IMR-90 (cell line): ENCODE measurements at regions not wholly inside any gene's neighbourhood (a gene's known extent, or its start where the extent isn't known, plus 50 kb on each side); places are given as distances from the start of the nearest gene placed in this dataset.

Experiments
- ATAC-seq: fragments of 200-7000 bp; cut with Tn5 transposase; 2 replicates; pipeline ENCODE4 v1.9.1; 2020; ENCODE audit warnings: low read depth, mild to moderate bottlenecking, moderate library complexity
- BruUV-seq: library from RNA; stranded (reverse); fragments of 400-500 nt; replicated peaks from 2 replicates; lab custom pipeline; 2021; lab: Mats Ljungman, UMichigan
- CTCF ChIA-PET: fragments of 300-600 bp; formaldehyde crosslinking; extraction: SDS; loops from one replicate; lab custom pipeline; 2021; ENCODE audit warnings: antibody characterized with exemption; lab: Yijun Ruan, JAX
- POLR2A ChIA-PET: fragments of 300-600 bp; sonication (Branson Sonifier 250); formaldehyde crosslinking; loops from one replicate; lab custom pipeline; 2022; ENCODE audit warnings: antibody characterized with exemption; ENCODE audit not compliant: unreplicated experiment; lab: Charles Lee
- DNase-seq: peaks from one replicate; pipeline ENCODE4 v3.0.0; 2013
- H2AFZ ChIP-seq: replicated peaks from 2 replicates; pipeline ENCODE3; 2013; ENCODE audit warnings: low read length, mild to moderate bottlenecking; ENCODE audit not compliant: poor library complexity
- H2AK5ac ChIP-seq: 2 replicates; pipeline ENCODE4 v1.6.1; 2013; ENCODE audit warnings: low read depth, low read length, inconsistent platforms
- H2AK9ac ChIP-seq: replicated peaks from 2 replicates; pipeline ENCODE3; 2013; ENCODE audit warnings: mild to moderate bottlenecking, low read depth, low read length, moderate library complexity; ENCODE audit not compliant: poor library complexity
- H2BK120ac ChIP-seq: 2 replicates; pipeline ENCODE4 v1.6.1; 2013; ENCODE audit warnings: low read depth, low read length, inconsistent platforms
- H2BK15ac ChIP-seq: 3 replicates; pipeline ENCODE4 v1.6.1; 2013; ENCODE audit warnings: low read depth, low read length, inconsistent platforms
- H2BK20ac ChIP-seq: 2 replicates; pipeline ENCODE4 v1.6.1; 2013; ENCODE audit warnings: low read depth, mild to moderate bottlenecking, inconsistent platforms, low read length, moderate library complexity
- H2BK5ac ChIP-seq: 2 replicates; pipeline ENCODE4 v1.6.1; 2013; ENCODE audit warnings: mild to moderate bottlenecking, low read depth, low read length, inconsistent platforms; ENCODE audit not compliant: poor library complexity, severe bottlenecking
- H3K14ac ChIP-seq: replicated peaks from 2 replicates; pipeline ENCODE4 v1.6.1; 2013; ENCODE audit warnings: low read depth, low read length, inconsistent platforms
- H3K18ac ChIP-seq: 2 replicates; pipeline ENCODE4 v1.6.1; 2013; ENCODE audit warnings: low read depth, low read length, control low read depth
- H3K23ac ChIP-seq: 2 replicates; pipeline ENCODE4 v1.6.1; 2013; ENCODE audit warnings: low read depth, low read length, inconsistent platforms
- H3K27ac ChIP-seq: 2 replicates; pipeline ENCODE4 v1.5.1; 2013; ENCODE audit warnings: mild to moderate bottlenecking, control low read depth, low read length; ENCODE audit not compliant: insufficient read depth
- H3K27me3 ChIP-seq: 2 replicates; pipeline ENCODE4 v1.6.1; 2013; ENCODE audit warnings: low read length; ENCODE audit not compliant: control insufficient read depth, insufficient read depth
- H3K36me3 ChIP-seq: 2 replicates; pipeline ENCODE4 v1.6.1; 2013; ENCODE audit warnings: low read length, mixed read lengths; ENCODE audit not compliant: control insufficient read depth, insufficient read depth
- H3K4ac ChIP-seq: 2 replicates; pipeline ENCODE4 v1.6.1; 2013; ENCODE audit warnings: low read depth, low read length, inconsistent platforms
- H3K4me1 ChIP-seq: 2 replicates; pipeline ENCODE4 v1.6.1; 2013; ENCODE audit warnings: low read length, mixed read lengths; ENCODE audit not compliant: control insufficient read depth, insufficient read depth
- H3K4me2 ChIP-seq: 2 replicates; pipeline ENCODE4 v1.6.1; 2013; ENCODE audit warnings: low read depth, mild to moderate bottlenecking, control low read depth, low read length, moderate library complexity
- H3K4me3 ChIP-seq: 2 replicates; pipeline ENCODE4 v1.5.1; 2013; ENCODE audit warnings: low read depth, mild to moderate bottlenecking, control low read depth, low read length, moderate library complexity; ENCODE audit not compliant: insufficient read depth
- H3K56ac ChIP-seq: 2 replicates; pipeline ENCODE4 v1.6.1; 2013; ENCODE audit warnings: low read length, inconsistent platforms; ENCODE audit not compliant: insufficient read depth; ENCODE audit errors: extremely low read depth
- H3K79me1 ChIP-seq, 2 experiments: 2 replicates each; pipeline ENCODE4 v1.6.1; 2013; ENCODE audit warnings: low read length in 2 of 2, inconsistent platforms in 1 of 2, low read depth in 1 of 2
- H3K9ac ChIP-seq: 2 replicates; pipeline ENCODE4 v1.6.1; 2013; ENCODE audit warnings: low read depth, low read length, control low read depth
- H3K9me1 ChIP-seq: 2 replicates; pipeline ENCODE4 v1.6.1; 2013; ENCODE audit warnings: low read length, inconsistent platforms; ENCODE audit not compliant: insufficient read depth
- H3K9me3 ChIP-seq: 2 replicates; pipeline ENCODE4 v1.6.1; 2013; ENCODE audit warnings: low read length; ENCODE audit not compliant: control insufficient read depth, insufficient read depth
- H4K20me1 ChIP-seq: 2 replicates; pipeline ENCODE4 v1.6.1; 2013; ENCODE audit warnings: low read length, inconsistent platforms; ENCODE audit not compliant: insufficient read depth
- H4K5ac ChIP-seq: 2 replicates; pipeline ENCODE4 v1.6.1; 2013; ENCODE audit warnings: mild to moderate bottlenecking, low read depth, low read length, control low read depth
- H4K8ac ChIP-seq, 2 experiments: 2 replicates each; pipeline ENCODE4 v1.6.1; 2013; ENCODE audit warnings: low read depth in 2 of 2, low read length in 2 of 2, control low read depth in 1 of 2, inconsistent platforms in 1 of 2
- H4K91ac ChIP-seq: 2 replicates; pipeline ENCODE4 v1.6.1; 2013; ENCODE audit warnings: low read depth, low read length, inconsistent platforms; ENCODE audit not compliant: insufficient read depth
- CEBPB ChIP-seq: IDR thresholded peaks from 2 replicates; pipeline ENCODE4 v1.6.1; 2012; ENCODE audit warnings: low read depth, low read length, improper control_type of control experiment
- MAFK ChIP-seq: IDR thresholded peaks from 2 replicates; pipeline ENCODE4 v1.6.1; 2012; ENCODE audit warnings: low read depth, low read length, improper control_type of control experiment
- MAZ ChIP-seq: IDR thresholded peaks from 2 replicates; pipeline ENCODE4 v1.6.1; 2012; ENCODE audit warnings: low read depth, mild to moderate bottlenecking, low read length, improper control_type of control experiment, moderate library complexity, borderline replicate concordance
- WGBS, 2 experiments: methylation state at CpG; one replicate each; pipeline versions ENCODE4 v1.1.5 to v1.1.7; 2013; ENCODE audit warnings: missing lambda C conversion rate in 2 of 2; ENCODE audit not compliant: insufficient read length in 1 of 2; ENCODE audit errors: extremely low coverage in 2 of 2; 5-methylcytosine and 5-hydroxymethylcytosine counted together
- dilution Hi-C: fragments of 300-500 bp; cut with HindIII; formaldehyde crosslinking; loops from one replicate; pipeline ENCODE4 v1.14.3; 2018; ENCODE audit warnings: low sequenced_read_pairs; ENCODE audit not compliant: unreplicated experiment
- in situ Hi-C: fragments of 300-500 bp; cut with MboI; formaldehyde crosslinking; loops from 3 replicates; pipeline ENCODE4 v1.14.3; 2019; ENCODE audit warnings: low sequenced_read_pairs, inconsistent platforms, mixed read lengths
- intact Hi-C: fragments of 100-400 bp; cut with micrococcal nuclease; formaldehyde crosslinking; loops from 2 replicates; pipeline ENCODE4 v1.10.0; 2022
- TF ChIP-seq, protein P1 (sequence below): fragments of 150-350 bp; IDR thresholded peaks from 2 replicates; pipeline ENCODE4 v1.6.1; 2016; ENCODE audit warnings: low read depth, mild to moderate bottlenecking, low read length, moderate library complexity, borderline replicate concordance

DNA sequence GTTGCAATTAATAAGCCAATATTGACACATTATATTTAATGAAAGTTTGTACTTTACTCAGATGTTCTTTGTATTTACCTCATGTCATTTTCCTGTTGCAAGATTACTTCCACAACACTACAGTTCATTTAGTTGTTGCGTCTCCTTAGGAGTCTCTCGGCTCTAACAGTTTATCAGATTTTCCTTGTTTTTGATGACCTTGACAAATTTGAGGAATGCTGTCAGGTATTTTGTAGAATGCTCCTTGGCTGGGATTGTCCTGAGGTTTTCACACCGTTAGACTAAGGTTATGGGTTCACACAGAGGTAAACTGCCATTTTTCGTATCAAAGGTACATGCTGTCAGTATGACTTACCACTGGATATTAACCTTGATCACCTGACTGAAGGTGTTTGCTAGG is 416.6 kb upstream of the TNP1 start:
- in situ Hi-C loops (no loop called here), intact Hi-C loops (loop anchor here (2.0 to 5.0 kb wide), 4 partner anchors 109 to 436 kb away; no protein-coding TSS in a partner anchor), dilution Hi-C loops (no loop called here)
- Histone ChIP-seq H3K4me2 (no peak overlapping the region), H4K91ac (peak overlapping the region; percentile 84), H3K9ac (no peak overlapping the region), H3K14ac (peak overlapping the region; percentile 77), H2BK5ac (peak overlapping the region; percentile 100), H3K56ac (peak overlapping the region; percentile 43; the same call in 1 of the 2 replicates), H4K20me1 (no peaks in the 10 kb centered on the region), H3K18ac (peak overlapping the region; percentile 94; the same call in 1 of the 2 replicates), H3K9me3 (no peaks in the 10 kb centered on the region), H2BK20ac (peak overlapping the region; percentile 97), H3K4ac (peak overlapping the region; percentile 99), H2BK15ac (peak overlapping the region; percentile 91), H3K79me1 (peaks cover 4 to 14% of the 10 kb centered on the region in 2 experiments; a peak in 3 of 4 replicates), H2AK9ac (no peak overlapping the region), H2BK120ac (peak overlapping the region; percentile 99), H2AK5ac (peak overlapping the region; percentile 94), H3K4me1 (peaks cover 12% of the 10 kb centered on the region), H3K36me3 (no peaks in the 10 kb centered on the region; the same call in 1 of the 2 replicates), H3K27me3 (no peaks in the 10 kb centered on the region), H3K4me3 (no peak overlapping the region), H4K8ac (peak overlapping the region; percentile 90 to 100), H2AFZ (no peak overlapping the region), H3K23ac (peak overlapping the region; percentile 31; the same call in 1 of the 2 replicates), H3K9me1 (peaks cover 14% of the 10 kb centered on the region), H3K27ac (peak overlapping the region; percentile 27; the same call in 1 of the 2 replicates), H4K5ac (peak overlapping the region; percentile 88; the same call in 1 of the 2 replicates)
- ChIA-PET CTCF (interaction anchor here (0.7 kb wide), 1 partner anchor 13 kb away, joined by 3 read pairs; no protein-coding TSS in a partner anchor), POLR2A (no interaction called here)
- ATAC-seq (no peak), DNase-seq (no peak)
- WGBS, 2 experiments, result no CpG with 5 or more reads among the region's 4 CpGs
- BruUV-seq, result no TSS peak
- TF ChIP-seq CEBPB, result no peak
- TF ChIP-seq MAFK, result peak; percentile 82
- TF ChIP-seq, protein P1, sequence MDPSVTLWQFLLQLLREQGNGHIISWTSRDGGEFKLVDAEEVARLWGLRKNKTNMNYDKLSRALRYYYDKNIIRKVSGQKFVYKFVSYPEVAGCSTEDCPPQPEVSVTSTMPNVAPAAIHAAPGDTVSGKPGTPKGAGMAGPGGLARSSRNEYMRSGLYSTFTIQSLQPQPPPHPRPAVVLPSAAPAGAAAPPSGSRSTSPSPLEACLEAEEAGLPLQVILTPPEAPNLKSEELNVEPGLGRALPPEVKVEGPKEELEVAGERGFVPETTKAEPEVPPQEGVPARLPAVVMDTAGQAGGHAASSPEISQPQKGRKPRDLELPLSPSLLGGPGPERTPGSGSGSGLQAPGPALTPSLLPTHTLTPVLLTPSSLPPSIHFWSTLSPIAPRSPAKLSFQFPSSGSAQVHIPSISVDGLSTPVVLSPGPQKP, result no peak
- TF ChIP-seq MAZ, result no peak
